Muscle layer of duodenum (tissue), 2 donors: ENCODE measurements at regions not wholly inside any gene's neighbourhood (a gene's known extent, or its start where the extent isn't known, plus 50 kb on each side); places are given as distances from the start of the nearest gene placed in this dataset.

Source experiments
- H3K27ac ChIP-seq: one replicate; pipeline ENCODE4 v1.7.0; 2013; ENCODE audit warnings: mild to moderate bottlenecking, low read length
- H3K27me3 ChIP-seq: one replicate; pipeline ENCODE4 v1.7.0; 2013; ENCODE audit warnings: low read depth, mild to moderate bottlenecking, control low read depth, low read length
- H3K36me3 ChIP-seq, 2 donors: one replicate each; pipeline ENCODE4 v1.7.0; 2013; ENCODE audit warnings: low read length in 2 of 2, control low read depth in 1 of 2, mild to moderate bottlenecking in 1 of 2; ENCODE audit not compliant: insufficient read depth in 2 of 2, control insufficient read depth in 1 of 2
- H3K4me1 ChIP-seq, 2 donors: one replicate each; pipeline ENCODE4 v1.7.0; 2013; ENCODE audit warnings: low read length in 2 of 2, mild to moderate bottlenecking in 2 of 2, control low read depth in 1 of 2, moderate library complexity in 1 of 2; ENCODE audit not compliant: insufficient read depth in 2 of 2, control insufficient read depth in 1 of 2
- H3K4me3 ChIP-seq, 2 donors: one replicate each; pipeline ENCODE4 v1.7.0; 2013; ENCODE audit warnings: low read length in 2 of 2, low read depth in 1 of 2, mild to moderate bottlenecking in 1 of 2
- H3K9me3 ChIP-seq, 2 donors: one replicate each; pipeline ENCODE4 v1.7.0; 2013; ENCODE audit warnings: low read length in 2 of 2, control low read depth in 1 of 2, mild to moderate bottlenecking in 1 of 2; ENCODE audit not compliant: control insufficient read depth in 1 of 2
- donor health status: healthy.

DNA sequence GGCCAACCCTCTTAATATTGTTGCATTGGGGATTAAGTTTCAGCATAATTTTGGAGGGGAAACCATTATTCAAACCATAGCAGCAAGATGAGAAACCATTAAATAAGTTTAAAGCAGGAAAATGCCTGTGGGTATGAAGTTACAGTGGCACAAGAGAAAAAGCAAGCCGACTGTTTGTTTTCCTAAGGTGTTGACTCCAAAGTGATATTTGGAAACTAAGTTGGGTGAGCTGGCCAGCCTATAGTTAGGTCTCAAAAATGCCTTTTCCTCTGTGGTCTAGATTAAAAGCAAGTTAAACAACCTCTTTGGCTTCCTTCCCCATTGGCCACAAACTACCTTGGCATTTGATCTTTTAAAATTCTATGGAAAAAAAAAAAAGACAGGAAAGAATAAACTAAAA, 419.8 kb upstream of the AZI2 start:
- no peak overlapping the region for H3K27ac ChIP-seq
- no peaks in the 10 kb centered on the region for H3K4me1 ChIP-seq
- no peaks in the 10 kb centered on the region for H3K27me3 ChIP-seq
- no peak overlapping the region for H3K4me3 ChIP-seq
- H3K9me3 ChIP-seq = peaks cover 0 to 24% of the 10 kb centered on the region in 2 donors
- H3K36me3 ChIP-seq = no peaks in the 10 kb centered on the region

DNA sequence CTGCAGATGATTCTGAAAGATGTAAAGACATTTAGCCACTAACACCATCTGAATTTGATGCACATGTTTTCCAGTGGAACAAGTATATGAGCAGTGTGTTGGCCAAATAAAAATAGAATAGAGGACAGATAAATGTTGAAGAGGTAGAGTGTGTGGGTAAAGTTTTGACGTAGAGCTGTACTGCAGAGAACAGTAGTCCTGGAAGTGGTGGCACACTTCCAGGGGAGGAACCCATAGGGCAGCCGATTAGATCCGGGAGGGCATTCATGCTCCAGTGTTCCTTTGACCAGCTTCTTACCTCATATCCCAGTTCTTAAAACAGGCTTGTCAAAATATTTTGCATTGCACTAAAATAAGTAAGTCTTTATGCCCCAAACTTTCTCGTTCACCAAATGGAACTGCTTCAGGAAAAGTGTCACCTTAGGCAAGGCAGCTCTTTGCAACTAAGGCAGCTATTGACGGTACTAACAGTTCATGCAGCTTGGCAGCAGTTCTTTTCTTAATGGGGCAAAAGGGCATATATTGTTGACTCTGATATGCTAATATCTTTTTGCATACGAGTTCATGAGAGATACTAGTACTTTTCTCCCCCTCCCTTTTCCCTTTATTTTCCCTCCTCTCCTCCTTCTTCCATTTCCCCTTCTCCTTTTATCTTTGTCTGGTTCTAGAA, 429.3 kb upstream of the AZI2 start:
- no peaks in the 10 kb centered on the region for H3K27me3 ChIP-seq
- H3K4me3 ChIP-seq = no peak overlapping the region
- H3K36me3 ChIP-seq = no peaks in the 10 kb centered on the region
- H3K4me1 ChIP-seq = no peaks in the 10 kb centered on the region
- H3K9me3 ChIP-seq = no peaks in the 10 kb centered on the region
- no peak overlapping the region for H3K27ac ChIP-seq

DNA sequence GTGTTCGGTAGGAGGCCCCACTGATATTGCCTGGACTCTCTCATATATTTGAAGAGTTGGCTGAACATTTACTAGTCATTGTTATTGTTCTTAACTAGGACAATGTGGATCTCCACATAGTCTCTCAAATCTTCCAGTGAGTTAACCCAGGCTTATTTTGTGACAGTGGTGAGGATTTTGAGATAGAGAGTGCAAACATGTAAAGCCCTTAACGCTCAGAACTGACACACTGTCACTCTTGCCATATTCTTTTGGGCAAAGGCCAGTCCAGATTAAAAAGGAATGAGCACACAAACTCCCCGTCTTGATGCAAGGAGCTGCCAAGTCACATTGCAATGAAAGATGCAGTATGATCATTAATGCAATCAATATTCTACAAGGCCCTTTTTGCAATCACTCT, 431.9 kb upstream of the AZI2 start:
- no peak overlapping the region for H3K4me3 ChIP-seq
- no peak overlapping the region for H3K27ac ChIP-seq
- H3K9me3 ChIP-seq = no peaks in the 10 kb centered on the region
- H3K27me3 ChIP-seq = no peaks in the 10 kb centered on the region
- H3K4me1 ChIP-seq = no peaks in the 10 kb centered on the region
- no peaks in the 10 kb centered on the region for H3K36me3 ChIP-seq

DNA sequence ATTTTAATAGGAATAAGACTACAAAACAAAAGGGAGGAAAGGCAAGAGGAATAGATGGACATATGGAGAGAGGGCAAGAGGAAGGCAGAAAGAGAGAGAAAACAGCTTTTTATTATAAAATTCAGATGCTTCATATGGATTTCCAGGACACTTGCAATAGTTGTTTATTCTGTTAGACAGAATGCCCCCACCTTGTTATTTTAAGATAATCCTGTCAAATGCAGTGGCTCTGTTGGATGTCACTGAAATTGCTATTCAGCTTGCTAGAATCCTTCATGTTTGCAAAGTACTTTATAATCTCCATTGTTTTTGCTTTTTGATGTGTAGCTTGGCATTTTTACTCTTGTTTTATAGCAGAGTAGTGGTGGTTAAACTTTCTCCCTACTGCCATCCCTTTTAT, 432.4 kb upstream of the AZI2 start:
- Histone ChIP-seq H3K36me3 (no peaks in the 10 kb centered on the region), H3K9me3 (no peaks in the 10 kb centered on the region)

DNA sequence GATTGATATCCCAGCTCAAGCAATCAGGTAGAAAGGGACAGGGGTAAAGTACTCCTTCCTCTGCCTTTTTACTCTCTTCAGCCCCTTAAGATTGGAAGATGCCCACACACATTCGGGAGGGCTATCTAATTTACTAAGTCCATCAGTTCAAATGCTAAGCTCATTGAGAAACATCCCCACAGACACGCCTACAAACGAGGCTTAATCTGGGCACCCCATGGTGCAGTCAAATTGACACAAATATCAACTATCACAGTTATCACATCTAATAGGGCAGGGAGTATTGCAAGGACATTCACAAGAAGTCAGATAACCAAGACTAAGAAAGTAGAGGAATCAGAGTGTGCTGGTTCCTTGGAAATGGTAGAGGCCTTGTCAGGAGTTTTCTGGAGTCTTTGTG, 437.8 kb upstream of the AZI2 start:
- Histone ChIP-seq H3K9me3 (no peaks in the 10 kb centered on the region), H3K27me3 (no peaks in the 10 kb centered on the region), H3K27ac (no peak overlapping the region), H3K4me3 (no peak overlapping the region), H3K4me1 (no peaks in the 10 kb centered on the region), H3K36me3 (no peaks in the 10 kb centered on the region)

More for the DNA sequence above, 432.4 kb upstream of the AZI2 start:
- H3K4me3 ChIP-seq = no peak overlapping the region
- H3K27me3 ChIP-seq = no peaks in the 10 kb centered on the region
- no peak overlapping the region for H3K27ac ChIP-seq
- no peaks in the 10 kb centered on the region for H3K4me1 ChIP-seq

DNA sequence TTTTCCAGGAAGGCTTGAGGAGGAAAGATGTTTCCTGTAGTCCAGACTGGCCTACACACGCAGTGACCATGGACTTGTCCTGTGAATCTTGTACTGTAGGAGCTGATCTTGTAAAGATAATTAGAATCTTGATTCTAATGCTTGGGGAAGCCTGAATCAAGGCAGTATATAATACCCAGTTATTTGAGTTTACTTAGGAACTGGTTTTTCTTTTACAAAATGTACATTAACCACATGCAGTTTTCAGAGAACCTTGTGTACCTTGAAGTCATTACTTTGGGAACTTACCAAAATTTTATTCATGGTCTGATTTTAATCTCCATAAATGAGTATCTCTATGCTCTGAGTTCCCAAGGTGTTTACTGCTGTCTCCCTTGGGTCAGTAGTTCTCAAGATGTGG, 439.9 kb upstream of the AZI2 start:
- Histone ChIP-seq H3K4me3 (no peak overlapping the region), H3K36me3 (no peaks in the 10 kb centered on the region), H3K27ac (no peak overlapping the region), H3K9me3 (no peaks in the 10 kb centered on the region), H3K4me1 (no peaks in the 10 kb centered on the region), H3K27me3 (no peaks in the 10 kb centered on the region)

DNA sequence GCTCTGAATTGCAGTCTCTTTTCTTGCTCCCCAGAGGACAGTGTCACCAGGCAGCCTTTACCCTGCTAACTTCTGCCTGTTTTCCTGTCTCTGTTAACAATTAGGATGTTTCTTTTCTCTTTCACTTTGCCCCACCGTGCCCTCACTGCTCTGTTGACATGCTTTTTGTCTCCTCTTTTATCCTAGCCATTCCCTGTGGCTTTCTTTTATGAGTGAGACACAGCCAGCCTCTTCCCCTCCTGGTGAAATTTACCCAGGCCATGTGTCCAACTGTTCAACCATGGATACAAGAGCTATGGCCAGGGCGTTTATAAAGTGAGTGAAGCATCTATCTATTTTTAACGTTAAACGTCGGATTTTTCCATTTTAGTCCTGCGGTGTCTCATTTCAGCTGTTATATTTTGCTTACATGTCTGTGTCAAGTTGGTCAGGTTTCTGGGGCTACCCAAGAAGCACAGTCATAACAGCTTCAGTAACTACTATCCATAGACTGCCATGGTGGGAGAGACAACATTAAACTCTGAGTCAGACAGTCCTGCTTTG, 443.2 kb upstream of the AZI2 start:
- Histone ChIP-seq H3K4me3 (no peak overlapping the region), H3K27ac (no peak overlapping the region), H3K4me1 (no peaks in the 10 kb centered on the region), H3K27me3 (no peaks in the 10 kb centered on the region), H3K36me3 (no peaks in the 10 kb centered on the region), H3K9me3 (no peaks in the 10 kb centered on the region)

DNA sequence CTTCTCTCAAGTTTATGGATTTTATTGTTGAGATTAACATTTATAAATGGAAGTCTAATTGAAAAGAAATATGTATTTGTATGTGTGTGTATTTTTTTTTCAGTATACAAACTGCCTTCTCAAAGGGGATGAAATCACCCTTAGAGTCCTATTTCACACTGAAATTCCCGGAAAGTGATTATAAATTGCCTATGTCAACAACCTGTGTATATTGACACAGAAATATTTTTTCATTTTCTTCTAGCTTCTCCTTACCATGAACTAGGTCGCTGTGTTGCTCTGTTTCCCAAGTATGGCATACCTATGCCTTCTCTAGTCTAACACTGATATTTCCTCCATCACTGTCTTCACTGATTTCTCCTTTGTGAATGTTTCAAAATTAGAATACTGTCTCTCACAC, 444.0 kb upstream of the AZI2 start:
- Histone ChIP-seq H3K4me1 (no peaks in the 10 kb centered on the region), H3K27me3 (no peaks in the 10 kb centered on the region), H3K36me3 (no peaks in the 10 kb centered on the region), H3K4me3 (no peak overlapping the region), H3K9me3 (no peaks in the 10 kb centered on the region), H3K27ac (no peak overlapping the region)

DNA sequence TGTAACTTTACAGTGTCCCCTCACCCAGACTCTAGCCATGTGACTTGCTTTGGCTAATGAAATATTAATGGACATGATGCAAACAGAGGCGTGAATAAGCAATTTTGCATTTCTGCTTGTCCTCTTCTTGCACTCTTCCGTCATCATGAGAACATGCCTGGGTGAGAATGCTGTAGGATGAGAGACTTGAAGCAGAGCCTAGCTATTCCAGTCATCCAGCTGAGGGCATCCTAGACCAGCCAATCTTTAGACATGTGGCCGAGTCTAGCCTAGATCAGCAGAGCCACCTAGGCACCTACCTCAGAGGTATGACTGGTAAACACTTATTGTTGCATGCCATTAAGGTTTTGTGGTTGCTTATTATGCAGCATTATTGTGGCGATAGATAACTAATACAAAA, 450.5 kb upstream of the AZI2 start:
- Histone ChIP-seq H3K9me3 (no peaks in the 10 kb centered on the region), H3K4me1 (no peaks in the 10 kb centered on the region), H3K4me3 (no peak overlapping the region), H3K27ac (no peak overlapping the region), H3K36me3 (no peaks in the 10 kb centered on the region), H3K27me3 (no peaks in the 10 kb centered on the region)

DNA sequence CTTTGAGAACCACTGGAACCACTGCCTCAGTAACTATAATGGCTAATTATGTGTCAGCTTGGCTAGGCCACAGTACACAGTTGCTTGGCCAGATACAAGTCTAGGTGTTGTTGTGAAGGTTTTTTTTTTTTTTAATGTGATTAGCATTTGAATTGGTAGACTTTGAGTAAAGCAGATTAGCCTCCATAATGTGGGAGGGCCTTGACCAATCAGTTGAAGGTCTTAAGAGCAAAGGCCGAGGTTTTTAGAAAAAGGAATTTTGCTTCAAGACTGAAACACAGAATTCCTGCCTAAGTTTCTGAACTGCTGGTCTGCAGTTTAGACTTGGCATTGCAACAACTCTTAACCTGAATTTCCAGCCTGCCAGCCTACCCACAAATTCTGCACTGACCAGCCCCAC, 451.6 kb upstream of the AZI2 start:
- H3K9me3 ChIP-seq = no peaks in the 10 kb centered on the region
- H3K4me3 ChIP-seq = no peak overlapping the region
- H3K27ac ChIP-seq = no peak overlapping the region
- no peaks in the 10 kb centered on the region for H3K4me1 ChIP-seq
- H3K36me3 ChIP-seq = no peaks in the 10 kb centered on the region
- no peaks in the 10 kb centered on the region for H3K27me3 ChIP-seq

DNA sequence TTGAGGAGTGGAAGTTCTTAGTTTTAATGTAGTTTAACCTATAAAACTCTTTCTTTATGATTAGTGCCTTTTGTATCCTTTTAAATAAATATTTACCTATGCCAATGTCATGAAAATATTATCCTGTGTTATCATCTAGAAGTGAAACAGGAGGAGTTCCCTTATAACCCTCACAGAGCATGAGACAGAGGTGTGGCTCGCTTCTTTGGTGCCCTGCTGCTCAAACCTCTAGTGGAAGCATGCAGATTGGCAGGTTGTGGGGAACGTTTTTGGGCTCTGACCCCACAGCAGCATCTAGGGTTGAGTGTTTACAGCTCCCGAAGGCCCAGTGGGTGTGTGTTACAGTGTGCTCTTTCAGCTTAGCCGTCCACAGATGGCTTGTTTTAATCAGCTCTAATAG, 459.4 kb upstream of the AZI2 start:
- Histone ChIP-seq H3K4me3 (no peak overlapping the region), H3K36me3 (no peaks in the 10 kb centered on the region), H3K4me1 (no peaks in the 10 kb centered on the region), H3K27me3 (no peaks in the 10 kb centered on the region), H3K9me3 (no peaks in the 10 kb centered on the region), H3K27ac (no peak overlapping the region)

DNA sequence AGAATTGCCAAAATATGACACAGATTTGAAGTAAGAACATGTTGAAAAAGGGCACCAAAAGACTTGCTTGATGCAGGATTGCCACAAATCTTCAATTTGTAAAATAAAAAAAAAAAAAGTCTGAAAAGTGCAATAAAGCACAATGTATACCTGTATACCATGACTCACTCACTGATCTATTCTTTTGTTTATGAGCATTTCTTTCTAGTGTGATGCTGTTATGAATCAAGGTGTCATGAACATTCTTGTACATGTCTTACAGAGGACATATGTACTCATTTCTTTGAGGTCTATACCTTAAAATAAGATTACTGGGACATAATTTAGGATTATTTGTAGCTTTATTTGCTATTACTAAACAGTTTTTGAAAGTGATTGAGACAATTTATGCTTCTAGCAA, 464.9 kb upstream of the RBMS3 start:
- H3K36me3 ChIP-seq = no peaks in the 10 kb centered on the region
- H3K4me1 ChIP-seq = no peaks in the 10 kb centered on the region
- H3K27ac ChIP-seq = no peak overlapping the region
- no peaks in the 10 kb centered on the region for H3K27me3 ChIP-seq
- no peaks in the 10 kb centered on the region for H3K9me3 ChIP-seq
- no peak overlapping the region for H3K4me3 ChIP-seq
